Karpas-422 (cell line): ENCODE measurements at regions not wholly inside any gene's neighbourhood (a gene's known extent, or its start where the extent isn't known, plus 50 kb on each side); places are given as distances from the start of the nearest gene placed in this dataset.

ENCODE experiments used
- DNase-seq: peaks from one replicate; pipeline ENCODE4 v3.0.0-alpha.2; 2015
- H2AFZ ChIP-seq: fragments of 200-600 bp; sonication (generic); 2 replicates; pipeline ENCODE4 v1.6.1; 2014; ENCODE audit warnings: antibody characterized with exemption, low read length, mixed read lengths
- H3K27ac ChIP-seq: fragments of 200-600 bp; sonication (generic); 2 replicates; pipeline ENCODE4 v1.5.1; 2014; ENCODE audit warnings: mild to moderate bottlenecking, low read length, moderate library complexity
- H3K27me3 ChIP-seq: fragments of 200-600 bp; sonication (generic); 2 replicates; pipeline ENCODE4 v1.6.1; 2014; ENCODE audit warnings: low read length, mixed read lengths
- H3K36me3 ChIP-seq: fragments of 200-600 bp; sonication (generic); 2 replicates; pipeline ENCODE4 v1.6.1; 2014; ENCODE audit warnings: low read length, mixed read lengths; ENCODE audit not compliant: insufficient read depth
- H3K4me1 ChIP-seq: fragments of 200-600 bp; sonication (generic); 2 replicates; pipeline ENCODE4 v1.6.1; 2014; ENCODE audit warnings: mild to moderate bottlenecking, low read length, mixed read lengths
- H3K4me2 ChIP-seq: fragments of 200-600 bp; sonication (generic); 2 replicates; pipeline ENCODE4 v1.6.1; 2014; ENCODE audit warnings: low read length, low read depth, mild to moderate bottlenecking; ENCODE audit not compliant: poor library complexity, severe bottlenecking
- H3K4me3 ChIP-seq: fragments of 200-600 bp; sonication (generic); 2 replicates; pipeline ENCODE4 v1.5.1; 2014; ENCODE audit warnings: mild to moderate bottlenecking, antibody characterized with exemption, low read length, mixed read lengths
- H3K79me2 ChIP-seq: fragments of 200-600 bp; sonication (generic); 2 replicates; pipeline ENCODE4 v1.6.1; 2014; ENCODE audit warnings: mild to moderate bottlenecking, low read length, mixed read lengths
- H3K9ac ChIP-seq: fragments of 200-600 bp; sonication (generic); 2 replicates; pipeline ENCODE4 v1.6.0; 2014; ENCODE audit warnings: low read length
- H3K9me2 ChIP-seq: fragments of 200-600 bp; sonication (generic), shearing (Covaris generic); replicated peaks from 2 replicates; pipeline ENCODE4 v1.6.0; 2014; ENCODE audit warnings: mild to moderate bottlenecking, low read length, moderate library complexity; ENCODE audit not compliant: insufficient read depth
- H3K9me3 ChIP-seq: fragments of 300-700, 200-600 bp; sonication (generic); 2 replicates; pipeline ENCODE4 v1.6.1; 2014; ENCODE audit warnings: low read length, mixed read lengths
- H4K20me1 ChIP-seq: fragments of 200-600 bp; sonication (generic); 2 replicates; pipeline ENCODE4 v1.6.1; 2014; ENCODE audit warnings: mild to moderate bottlenecking, antibody characterized with exemption, low read length, low read depth; ENCODE audit not compliant: insufficient read depth

- no peaks in the 10 kb centered on the region for H3K27me3 ChIP-seq
- no peaks in the 10 kb centered on the region for H3K79me2 ChIP-seq
- no peak overlapping the region for H3K4me2 ChIP-seq
- H3K4me3 ChIP-seq = no peak overlapping the region
- no peaks in the 10 kb centered on the region for H3K4me1 ChIP-seq
- DNase-seq = no peak
- no peaks in the 10 kb centered on the region for H4K20me1 ChIP-seq
- no peaks in the 10 kb centered on the region for H3K36me3 ChIP-seq
- H3K9me3 ChIP-seq = no peaks in the 10 kb centered on the region
- no peak overlapping the region for H3K27ac ChIP-seq
- no peak overlapping the region for H2AFZ ChIP-seq
- H3K9me2 ChIP-seq = no peaks in the 10 kb centered on the region
- H3K9ac ChIP-seq = no peak overlapping the region
Observed at GRCh38 chr2:239856620-239857285, 168.4 kb downstream of the NDUFA10 start.

- H2AFZ ChIP-seq = no peak overlapping the region
- no peaks in the 10 kb centered on the region for H3K9me3 ChIP-seq
- H3K9ac ChIP-seq = no peak overlapping the region
Observed at GRCh38 chr2:239855863-239856587, 169.1 kb downstream of the NDUFA10 start.

GRCh38 chr2:239854596-239854995 is 170.5 kb downstream of the NDUFA10 start:
- H3K79me2 ChIP-seq = no peaks in the 10 kb centered on the region
- no peak overlapping the region for H3K27ac ChIP-seq
- no peaks in the 10 kb centered on the region for H3K9me3 ChIP-seq
- H3K36me3 ChIP-seq = no peaks in the 10 kb centered on the region
- DNase-seq = no peak
- no peak overlapping the region for H2AFZ ChIP-seq
- H3K4me3 ChIP-seq = no peak overlapping the region
- no peaks in the 10 kb centered on the region for H4K20me1 ChIP-seq
- no peak overlapping the region for H3K4me2 ChIP-seq
- no peak overlapping the region for H3K9ac ChIP-seq
- H3K9me2 ChIP-seq = no peaks in the 10 kb centered on the region
- H3K4me1 ChIP-seq = no peaks in the 10 kb centered on the region
- H3K27me3 ChIP-seq = no peaks in the 10 kb centered on the region

More at GRCh38 chr2:239855863-239856587, 169.1 kb downstream of the NDUFA10 start:
- Histone ChIP-seq H3K79me2 (no peaks in the 10 kb centered on the region), H3K4me3 (no peak overlapping the region), H4K20me1 (no peaks in the 10 kb centered on the region), H3K36me3 (no peaks in the 10 kb centered on the region), H3K27me3 (no peaks in the 10 kb centered on the region), H3K4me1 (no peaks in the 10 kb centered on the region), H3K27ac (no peak overlapping the region), H3K4me2 (no peak overlapping the region), H3K9me2 (no peaks in the 10 kb centered on the region)
- no peak for DNase-seq

GRCh38 chr2:239853706-239854327 is 171.3 kb downstream of the NDUFA10 start:
- Histone ChIP-seq H4K20me1 (no peaks in the 10 kb centered on the region), H3K4me3 (no peak overlapping the region), H3K27ac (no peak overlapping the region), H3K27me3 (no peaks in the 10 kb centered on the region), H2AFZ (no peak overlapping the region), H3K9me2 (no peaks in the 10 kb centered on the region), H3K36me3 (no peaks in the 10 kb centered on the region), H3K9me3 (no peaks in the 10 kb centered on the region), H3K9ac (no peak overlapping the region), H3K4me1 (no peaks in the 10 kb centered on the region), H3K4me2 (no peak overlapping the region), H3K79me2 (no peaks in the 10 kb centered on the region)
- DNase-seq = no peak

GRCh38 chr2:239853121-239853520 is 172.0 kb downstream of the NDUFA10 start:
- H2AFZ ChIP-seq = no peak overlapping the region
- no peak for DNase-seq
- no peaks in the 10 kb centered on the region for H3K36me3 ChIP-seq
- no peaks in the 10 kb centered on the region for H3K79me2 ChIP-seq
- H3K4me1 ChIP-seq = no peaks in the 10 kb centered on the region
- no peak overlapping the region for H3K9ac ChIP-seq
- no peaks in the 10 kb centered on the region for H3K9me3 ChIP-seq
- H3K4me2 ChIP-seq = no peak overlapping the region
- H3K27me3 ChIP-seq = no peaks in the 10 kb centered on the region
- H3K9me2 ChIP-seq = no peaks in the 10 kb centered on the region
- H3K4me3 ChIP-seq = no peak overlapping the region
- H4K20me1 ChIP-seq = no peaks in the 10 kb centered on the region
- no peak overlapping the region for H3K27ac ChIP-seq

GRCh38 chr2:239852272-239852671 is 172.9 kb downstream of the NDUFA10 start:
- no peaks in the 10 kb centered on the region for H4K20me1 ChIP-seq
- H3K4me1 ChIP-seq = no peaks in the 10 kb centered on the region
- no peaks in the 10 kb centered on the region for H3K9me2 ChIP-seq
- no peaks in the 10 kb centered on the region for H3K36me3 ChIP-seq
- H3K79me2 ChIP-seq = no peaks in the 10 kb centered on the region
- no peak overlapping the region for H2AFZ ChIP-seq
- H3K4me3 ChIP-seq = no peak overlapping the region
- H3K9ac ChIP-seq = no peak overlapping the region
- H3K27me3 ChIP-seq = no peaks in the 10 kb centered on the region
- H3K27ac ChIP-seq = no peak overlapping the region
- no peak for DNase-seq
- no peaks in the 10 kb centered on the region for H3K9me3 ChIP-seq
- no peak overlapping the region for H3K4me2 ChIP-seq

GRCh38 chr2:239846789-239847676 is 178.1 kb downstream of the NDUFA10 start:
- Histone ChIP-seq H3K9ac (no peak overlapping the region), H3K4me1 (no peaks in the 10 kb centered on the region), H4K20me1 (no peaks in the 10 kb centered on the region), H3K9me2 (no peaks in the 10 kb centered on the region), H3K27me3 (no peaks in the 10 kb centered on the region), H3K4me3 (no peak overlapping the region), H2AFZ (no peak overlapping the region), H3K4me2 (no peak overlapping the region), H3K27ac (no peak overlapping the region), H3K36me3 (no peaks in the 10 kb centered on the region), H3K9me3 (no peaks in the 10 kb centered on the region), H3K79me2 (no peaks in the 10 kb centered on the region)
- no peak for DNase-seq

GRCh38 chr2:239845968-239846367 is 179.2 kb downstream of the NDUFA10 start:
- DNase-seq = no peak
- no peaks in the 10 kb centered on the region for H3K4me1 ChIP-seq
- no peaks in the 10 kb centered on the region for H3K79me2 ChIP-seq
- no peak overlapping the region for H3K27ac ChIP-seq
- H3K36me3 ChIP-seq = no peaks in the 10 kb centered on the region
- H3K4me2 ChIP-seq = no peak overlapping the region
- no peaks in the 10 kb centered on the region for H3K27me3 ChIP-seq
- H3K9me2 ChIP-seq = no peaks in the 10 kb centered on the region
- H2AFZ ChIP-seq = no peak overlapping the region
- no peaks in the 10 kb centered on the region for H4K20me1 ChIP-seq
- H3K9ac ChIP-seq = no peak overlapping the region
- H3K9me3 ChIP-seq = no peaks in the 10 kb centered on the region
- H3K4me3 ChIP-seq = no peak overlapping the region
